HG03469 (cell line): ENCODE measurements at regions not wholly inside any gene's neighbourhood (a gene's known extent, or its start where the extent isn't known, plus 50 kb on each side); places are given as distances from the start of the nearest gene placed in this dataset.

Experiments
- ATAC-seq: cut with Tn5 transposase; IDR thresholded peaks from one replicate; pipeline ENCODE4 v1.9.1; 2021; ENCODE audit warnings: mild to moderate bottlenecking, moderate library complexity, moderate number of reproducible peaks; ENCODE audit not compliant: unreplicated experiment

GRCh38 chr4:138535316-138535715, 293.2 kb upstream of the SLC7A11 start:
- no peak for ATAC-seq

DNA sequence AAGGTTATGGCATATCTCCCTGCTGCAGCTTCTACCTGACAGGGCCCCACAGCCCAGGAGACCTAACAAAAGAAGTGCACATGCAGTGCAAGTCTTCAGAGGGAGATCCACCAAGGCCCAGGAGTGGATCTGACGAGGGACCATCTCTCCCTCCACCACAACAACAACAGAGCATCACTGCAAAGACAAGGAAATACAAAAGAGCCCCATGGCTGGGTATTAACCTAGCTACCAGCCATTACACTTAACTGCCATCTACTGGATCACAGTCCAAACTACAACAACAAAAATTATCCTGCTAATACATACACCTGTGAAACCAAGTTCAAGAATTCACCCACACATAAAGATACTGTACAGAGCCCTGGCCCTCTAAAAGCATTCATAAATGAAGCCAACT, 280.2 kb upstream of the SLC7A11 start:
- peak; percentile 80 for ATAC-seq

- ATAC-seq: no peak
These were observed 279.7 kb upstream of the SLC7A11 start for GRCh38 chr4:138521809-138522208.

DNA sequence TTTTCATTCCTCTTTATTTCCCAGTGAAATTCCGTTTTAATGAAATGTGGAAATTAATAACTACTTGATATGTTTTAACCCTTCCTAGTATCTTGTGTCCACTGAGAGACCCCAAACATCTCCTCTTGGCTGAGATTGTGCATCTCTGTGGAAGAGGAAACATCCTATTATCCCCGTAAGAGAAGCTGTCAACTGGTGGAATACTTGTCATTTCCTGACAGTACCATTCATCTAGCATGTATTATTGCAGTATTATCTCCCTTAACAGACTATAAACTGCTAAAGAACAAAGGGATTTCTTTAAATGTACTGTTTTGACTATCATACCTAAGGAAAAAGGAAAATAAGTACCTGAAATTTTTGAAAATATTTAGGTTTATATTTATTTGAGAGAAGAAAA, 277.3 kb upstream of the SLC7A11 start:
- ATAC-seq: no peak

- no peak for ATAC-seq
These were observed 271.4 kb upstream of the SLC7A11 start for GRCh38 chr4:138513535-138513934.

GRCh38 chr4:138512756-138513155, 270.6 kb upstream of the SLC7A11 start:
- no peak for ATAC-seq

GRCh38 chr4:138510053-138510452, 267.9 kb upstream of the SLC7A11 start:
- ATAC-seq: no peak

DNA sequence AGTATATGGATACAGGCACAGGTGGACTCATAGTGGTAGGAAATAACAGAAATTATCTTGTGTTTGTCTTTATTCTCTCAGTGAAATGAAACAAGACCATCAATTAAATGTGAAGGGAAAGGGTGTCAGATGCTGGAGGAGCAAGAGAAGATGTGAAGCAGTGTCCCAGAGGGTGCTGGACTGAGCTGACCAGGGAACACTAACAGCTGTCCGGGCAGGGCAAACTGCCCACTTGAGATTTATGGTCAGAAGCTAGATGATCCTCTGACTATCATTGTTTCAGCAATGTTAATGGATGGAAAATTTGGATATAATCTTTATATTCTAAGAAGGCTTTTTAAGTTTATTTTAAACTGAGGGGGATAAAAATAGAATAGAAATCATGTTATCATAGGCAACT, 267.2 kb upstream of the SLC7A11 start:
- ATAC-seq: no peak

GRCh38 chr4:138507522-138507921, 265.4 kb upstream of the SLC7A11 start:
- no peak for ATAC-seq

- ATAC-seq: no peak
These were observed 259.5 kb upstream of the SLC7A11 start for GRCh38 chr4:138501614-138502013.

DNA sequence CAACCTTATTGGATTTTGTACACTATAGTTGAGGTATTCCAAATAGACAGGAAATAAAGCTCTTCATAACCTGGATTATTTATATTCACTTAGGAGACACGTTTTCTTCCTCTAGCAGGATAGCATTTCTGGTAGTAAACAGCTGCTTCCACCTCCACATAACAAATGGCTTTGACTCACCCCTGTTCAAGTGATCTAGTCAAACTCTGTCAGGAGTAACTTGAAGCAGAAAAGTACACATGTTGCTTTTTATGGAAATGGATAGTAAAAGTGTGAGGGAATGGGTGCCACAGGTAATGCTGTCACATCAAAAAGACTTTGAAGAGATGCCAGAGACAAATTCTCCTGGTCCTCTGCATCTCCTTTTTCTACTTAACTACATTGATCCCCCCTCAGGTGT, 258.7 kb upstream of the SLC7A11 start:
- ATAC-seq: no peak

DNA sequence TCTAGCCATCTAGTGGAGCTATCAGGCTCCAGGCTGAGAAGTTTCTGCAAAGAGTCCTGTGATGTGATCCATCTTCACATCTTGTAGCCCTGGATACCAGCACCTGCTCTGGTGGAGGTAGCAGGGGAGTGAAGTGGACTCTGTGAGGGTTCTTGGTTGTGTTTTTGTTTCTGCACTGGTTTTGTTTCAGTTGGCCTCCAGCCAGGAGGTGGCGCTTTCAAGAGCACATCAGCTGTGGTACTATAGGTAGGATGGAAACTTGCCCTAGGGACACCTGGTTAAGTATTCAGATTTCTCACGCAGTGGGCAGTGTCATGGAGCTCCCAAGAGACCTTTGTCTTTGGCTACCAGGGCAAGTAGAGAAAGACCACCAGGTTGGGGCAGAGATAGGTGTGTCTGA, 257.5 kb upstream of the SLC7A11 start:
- ATAC-seq: no peak

DNA sequence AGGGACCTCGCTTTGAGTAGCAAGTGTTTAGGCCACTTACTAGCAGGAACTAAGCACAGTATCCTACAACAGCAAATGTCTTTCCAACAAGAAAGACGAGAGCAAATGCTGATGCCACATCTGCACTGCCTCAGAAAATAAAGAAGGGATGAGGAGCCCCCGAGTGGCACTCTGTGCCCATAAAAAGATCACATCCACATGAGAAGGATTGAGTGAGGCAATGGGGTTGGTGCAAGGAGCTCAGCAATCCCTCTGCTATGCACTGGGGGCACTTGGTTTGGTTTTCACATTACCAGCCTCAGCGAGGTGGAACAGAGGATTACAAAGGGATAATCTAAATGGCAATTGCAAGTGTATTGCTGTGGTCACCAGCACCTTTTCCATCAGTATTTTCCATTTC, 252.8 kb upstream of the SLC7A11 start:
- ATAC-seq: peak; percentile 70

GRCh38 chr4:138494116-138494515, 252.0 kb upstream of the SLC7A11 start:
- ATAC-seq: no peak

DNA sequence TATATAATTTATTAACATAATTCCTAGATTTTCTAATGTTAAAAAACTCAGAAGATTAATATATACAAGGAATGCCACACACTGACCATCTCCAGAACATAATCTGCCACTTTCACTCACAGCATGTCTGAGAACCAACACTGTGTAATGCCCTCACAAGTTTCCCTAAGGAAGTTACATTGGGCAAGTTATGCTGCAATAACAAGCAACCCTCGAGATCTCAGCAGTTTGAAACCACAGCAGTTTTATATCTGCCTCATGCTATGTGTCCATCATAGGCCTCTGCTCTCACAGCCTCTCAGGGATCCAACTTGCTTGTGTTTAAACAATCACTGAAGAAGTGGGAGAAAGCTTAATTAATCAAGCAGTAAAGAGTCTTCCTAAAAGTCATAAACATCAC, 250.0 kb upstream of the SLC7A11 start:
- ATAC-seq: no peak

GRCh38 chr4:138488533-138488932, 246.4 kb upstream of the SLC7A11 start:
- ATAC-seq: no peak

GRCh38 chr4:138487670-138488069, 245.5 kb upstream of the SLC7A11 start:
- no peak for ATAC-seq

GRCh38 chr4:138487230-138487629, 245.1 kb upstream of the SLC7A11 start:
- ATAC-seq: no peak

DNA sequence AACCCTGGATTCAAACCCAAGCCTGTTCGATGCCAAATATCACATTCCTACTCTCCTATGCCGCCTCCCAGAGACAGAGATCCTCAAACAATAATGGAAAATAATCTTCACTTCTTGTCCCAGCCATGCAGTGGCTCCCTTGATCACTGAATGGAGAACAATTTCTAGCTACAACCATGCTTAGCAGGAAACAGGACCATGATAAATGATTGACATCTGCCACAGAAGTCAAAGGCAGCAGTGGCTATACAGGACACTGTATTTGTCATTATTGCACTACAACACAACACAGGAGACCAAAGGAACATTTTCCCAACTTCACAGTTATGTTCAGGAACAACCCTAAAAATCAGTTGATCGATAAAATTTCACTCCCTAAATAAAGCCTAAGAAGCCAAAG, 243.3 kb upstream of the SLC7A11 start:
- ATAC-seq: no peak

DNA sequence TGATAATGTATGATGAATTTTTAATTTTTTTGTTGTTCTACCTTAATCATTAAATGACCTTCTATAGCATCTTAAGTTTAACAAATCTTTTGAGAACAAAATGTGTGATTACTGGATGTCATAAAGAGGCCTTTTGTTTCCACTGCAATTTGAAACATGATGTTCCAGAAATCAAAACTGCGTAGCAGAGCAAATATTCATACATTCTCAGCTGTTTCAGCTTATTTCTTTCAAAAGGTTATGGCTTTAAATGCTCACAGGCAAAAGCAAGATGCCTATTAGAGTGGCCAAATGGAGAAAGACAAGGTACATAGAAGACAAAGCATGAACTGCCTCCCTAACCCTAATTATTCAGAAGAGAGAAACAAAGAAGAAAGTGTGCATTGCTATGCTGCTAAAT, 233.0 kb upstream of the SLC7A11 start:
- ATAC-seq: no peak

DNA sequence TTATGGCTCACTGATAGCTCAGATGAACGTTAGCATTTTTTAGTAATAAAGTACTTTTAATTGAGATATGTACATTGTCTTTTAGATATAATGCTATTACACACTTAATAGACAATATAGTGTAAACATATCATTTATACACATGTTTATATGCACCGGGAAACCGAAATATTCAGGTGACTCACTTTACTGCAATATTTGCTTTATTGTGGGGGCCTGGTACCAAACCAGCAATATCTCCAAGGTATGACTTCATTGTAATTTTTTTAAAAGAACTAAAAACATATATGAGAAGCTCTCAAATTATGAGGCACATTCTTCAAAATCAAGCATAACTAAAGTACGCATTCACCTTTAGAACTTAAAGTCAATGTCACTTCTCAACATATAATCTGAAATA, 231.2 kb upstream of the SLC7A11 start:
- no peak for ATAC-seq

DNA sequence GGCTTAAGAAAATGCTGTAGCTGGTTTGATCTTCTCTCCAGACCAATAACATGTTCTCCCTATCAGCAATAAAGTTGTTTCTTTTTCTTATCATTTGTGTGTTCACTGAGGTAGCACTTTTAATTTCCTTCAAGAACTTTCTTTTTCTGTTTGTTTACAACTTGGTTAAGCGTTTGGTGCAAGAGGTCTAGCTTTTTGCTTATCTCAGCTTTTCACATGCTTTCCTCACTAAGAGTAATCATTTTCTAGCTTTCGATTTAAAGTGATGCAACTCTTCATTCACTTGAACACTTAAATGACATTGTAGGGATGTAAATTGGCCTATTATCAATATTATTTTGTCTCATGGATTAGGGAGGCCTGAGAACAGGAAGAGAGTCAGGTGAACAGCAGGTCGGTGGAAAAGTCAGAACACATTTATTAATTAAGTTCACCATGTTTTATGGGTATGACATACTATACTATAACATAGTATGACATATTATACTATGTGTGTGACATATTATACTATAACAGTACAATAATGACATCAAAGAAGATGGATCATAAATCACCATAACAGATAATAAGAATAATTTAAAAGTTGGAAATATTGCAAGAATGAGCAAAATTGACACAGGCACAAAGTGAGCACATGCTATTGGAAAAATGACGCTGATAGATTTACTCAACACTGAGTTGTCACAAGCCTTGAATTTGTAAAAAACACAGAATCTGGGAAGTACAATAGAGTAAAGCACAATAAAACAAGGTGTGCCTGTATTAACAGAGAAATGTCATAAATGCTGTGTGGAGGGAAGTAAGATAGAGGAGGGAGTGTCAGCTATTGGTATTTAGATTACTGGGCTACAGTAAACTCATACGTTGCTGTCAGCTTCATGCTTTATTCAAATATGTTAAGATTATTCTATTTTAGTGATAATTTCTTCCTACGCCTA, 218.6 kb upstream of the SLC7A11 start:
- ATAC-seq: no peak

DNA sequence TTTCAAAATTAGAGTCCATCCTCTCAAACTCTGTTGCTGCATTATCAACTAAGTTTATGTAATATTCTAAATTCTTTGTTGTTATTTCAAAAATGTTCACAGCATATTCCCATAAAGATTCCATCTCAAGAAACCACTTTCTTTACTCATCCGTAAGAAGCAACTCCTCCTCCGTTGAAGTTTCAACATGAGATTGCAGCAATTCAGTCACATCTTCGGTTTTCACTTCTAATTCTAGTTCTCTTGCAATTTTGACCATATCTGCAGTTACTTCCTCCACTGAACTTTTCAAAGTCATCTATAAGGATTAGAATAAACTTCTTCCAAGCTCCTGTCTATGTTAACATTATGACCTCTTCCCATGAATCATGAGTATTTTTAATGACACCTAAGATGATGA, 216.6 kb upstream of the SLC7A11 start:
- no peak for ATAC-seq
